GM18519 (cell line): ENCODE measurements at regions not wholly inside any gene's neighbourhood (a gene's known extent, or its start where the extent isn't known, plus 50 kb on each side); places are given as distances from the start of the nearest gene placed in this dataset.
"Not testable (repeated sequence)": the region's sequence is repeated elsewhere in the genome, so short reads cannot be mapped to it uniquely, and the experiment has no call there.

Source experiments
- ATAC-seq: cut with Tn5 transposase; IDR thresholded peaks from one replicate; pipeline ENCODE4 v1.9.1; 2021; ENCODE audit warnings: mild to moderate bottlenecking, moderate library complexity; ENCODE audit not compliant: unreplicated experiment, low FRiP score

DNA sequence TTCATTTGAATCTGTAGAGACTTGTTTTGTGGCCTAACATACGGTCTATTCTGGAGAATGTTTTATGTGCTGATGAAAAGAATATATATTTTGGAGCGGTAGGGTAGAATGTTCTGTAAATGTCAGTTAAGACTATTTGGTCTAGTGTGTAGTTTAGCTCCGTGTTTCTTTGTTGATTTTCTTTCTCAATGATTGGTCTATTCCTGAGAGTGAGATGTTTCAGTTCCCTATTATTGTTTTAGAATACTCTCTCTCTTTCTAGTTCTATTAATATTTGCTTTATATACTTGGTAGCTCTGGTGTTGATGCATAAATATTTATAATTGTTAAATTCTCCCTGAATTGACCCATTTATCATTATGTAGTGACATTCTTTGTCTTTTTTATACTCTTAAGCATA lies 236.5 kb downstream of the GLUD2 start:
- ATAC-seq = no peak

DNA sequence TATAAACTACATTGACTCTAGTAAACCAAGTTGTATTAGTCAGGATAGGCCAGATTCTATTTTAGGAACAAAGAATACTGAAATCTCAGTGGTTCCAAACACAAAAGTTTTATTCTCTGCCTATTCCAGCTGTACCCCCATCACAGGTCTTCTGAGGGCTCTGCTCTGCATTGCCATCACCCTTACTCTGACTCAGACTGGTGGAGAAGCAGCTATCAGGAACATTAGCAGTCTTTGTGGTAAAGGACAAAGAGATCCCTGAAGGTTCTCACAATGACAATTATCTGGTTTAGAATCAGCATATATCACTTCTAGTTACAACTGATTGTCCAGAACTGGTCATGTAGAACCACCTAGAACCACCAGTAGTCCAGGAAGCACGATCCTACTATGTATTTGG lies 251.1 kb downstream of the GLUD2 start:
- no peak for ATAC-seq

DNA sequence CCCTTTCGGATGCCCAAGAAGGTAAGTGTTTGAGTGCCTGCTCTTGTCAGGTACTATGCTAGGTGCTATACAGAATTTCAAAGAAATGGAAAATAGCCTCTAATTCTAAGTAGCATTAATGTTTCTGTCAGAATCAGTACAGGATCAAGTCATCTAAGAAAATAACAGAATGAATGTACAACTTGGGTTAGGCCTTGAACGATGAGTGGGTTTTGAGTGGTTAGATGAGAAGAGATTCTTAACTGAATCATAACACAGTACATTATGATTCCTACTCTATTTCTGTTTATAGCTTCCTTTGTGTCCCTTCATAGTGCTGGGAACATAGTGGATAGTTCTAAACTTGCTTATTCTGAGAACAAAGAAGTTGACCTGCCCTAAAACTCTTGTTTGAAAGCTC lies 253.9 kb downstream of the GLUD2 start:
- no peak for ATAC-seq

DNA sequence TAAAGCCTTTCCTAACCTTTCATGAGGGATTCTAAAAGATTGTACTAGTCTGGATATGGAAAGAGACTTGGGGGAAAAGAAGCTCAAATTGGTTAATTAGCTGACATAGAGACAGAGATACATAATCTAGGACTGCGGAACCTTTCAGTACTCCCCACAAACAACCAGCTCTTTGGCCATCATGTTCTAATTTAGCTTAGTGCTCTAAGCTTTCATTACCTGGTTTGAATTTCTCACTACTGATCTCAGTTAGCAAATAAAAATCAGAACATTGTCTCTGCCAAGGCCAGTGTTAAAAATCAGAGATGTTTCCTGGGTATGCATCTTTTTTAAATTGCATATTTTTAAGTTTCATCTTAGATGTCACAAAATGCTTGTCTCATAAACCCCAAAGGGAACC lies 254.4 kb downstream of the GLUD2 start:
- ATAC-seq = no peak

GRCh38 chrX:121307449-121307848 lies 260.0 kb downstream of the GLUD2 start:
- peak; percentile 78 for ATAC-seq

DNA sequence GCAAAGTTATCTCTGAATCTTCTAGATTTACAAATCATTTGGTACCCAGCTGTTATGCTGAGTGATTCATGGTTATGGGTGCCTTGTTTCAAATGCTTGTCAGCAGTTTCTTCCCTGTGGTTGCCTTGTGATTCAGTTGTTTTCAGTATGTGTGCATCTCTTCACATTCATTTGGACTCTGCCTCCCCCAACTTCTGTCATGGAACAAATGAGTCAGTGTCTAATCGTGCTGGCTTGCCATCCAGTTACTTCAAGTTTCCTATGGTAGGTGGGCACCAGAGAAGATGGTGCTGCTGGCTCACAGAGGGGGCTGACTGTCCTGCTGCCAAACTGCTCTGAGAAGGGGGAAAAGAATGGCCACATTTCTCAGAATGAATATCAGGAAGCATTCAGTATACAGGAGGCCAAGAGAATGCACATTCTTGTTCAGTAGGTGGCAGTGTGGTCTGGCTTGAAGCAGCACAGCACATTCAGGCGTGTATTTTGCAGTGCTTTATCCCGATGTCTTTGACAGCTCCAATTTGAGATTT lies 260.9 kb downstream of the GLUD2 start:
- ATAC-seq = peak; percentile 74

GRCh38 chrX:121310820-121311219 lies 263.4 kb downstream of the GLUD2 start:
- ATAC-seq = no peak

DNA sequence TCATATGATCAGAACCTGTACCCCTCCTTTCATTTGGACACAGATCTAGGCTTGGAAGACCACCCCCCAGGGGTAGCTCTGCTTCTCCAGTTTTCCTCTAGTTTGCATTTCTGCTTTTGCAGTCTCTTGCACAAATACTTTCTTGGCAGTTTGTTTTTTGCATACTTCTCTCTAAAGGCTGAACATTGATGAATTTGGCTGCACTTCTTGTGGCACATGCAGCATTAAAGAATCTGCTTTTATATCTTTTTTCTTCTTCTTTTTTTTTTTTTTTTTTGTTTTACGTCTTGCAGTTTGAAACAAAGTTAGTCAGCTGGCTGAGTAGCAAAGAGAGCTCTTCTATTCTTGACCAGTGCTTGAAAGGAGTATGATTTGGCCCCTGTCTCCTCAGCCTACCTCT lies 273.0 kb downstream of the GLUD2 start:
- ATAC-seq = no peak

DNA sequence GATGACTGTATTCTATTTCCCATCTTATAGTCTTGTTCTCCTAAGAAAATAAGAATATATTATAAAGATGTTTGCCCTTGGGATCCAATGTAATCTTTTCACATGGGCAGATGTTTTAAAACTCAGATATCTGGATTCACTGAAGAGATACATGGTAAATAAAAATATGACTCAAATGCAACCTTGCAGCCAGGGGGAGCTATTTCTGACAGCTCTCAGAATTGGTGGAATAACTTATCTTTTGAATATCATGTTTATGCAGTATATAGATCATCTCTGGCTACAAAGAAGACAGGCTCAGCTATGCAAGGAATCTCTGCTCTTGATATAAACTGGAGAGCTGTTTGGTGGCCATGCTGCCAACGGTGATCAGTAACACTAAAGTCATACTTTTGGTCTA lies 274.7 kb downstream of the GLUD2 start:
- ATAC-seq = no peak

- no peak for ATAC-seq
These were observed 275.9 kb downstream of the GLUD2 start for GRCh38 chrX:121323337-121323736.

DNA sequence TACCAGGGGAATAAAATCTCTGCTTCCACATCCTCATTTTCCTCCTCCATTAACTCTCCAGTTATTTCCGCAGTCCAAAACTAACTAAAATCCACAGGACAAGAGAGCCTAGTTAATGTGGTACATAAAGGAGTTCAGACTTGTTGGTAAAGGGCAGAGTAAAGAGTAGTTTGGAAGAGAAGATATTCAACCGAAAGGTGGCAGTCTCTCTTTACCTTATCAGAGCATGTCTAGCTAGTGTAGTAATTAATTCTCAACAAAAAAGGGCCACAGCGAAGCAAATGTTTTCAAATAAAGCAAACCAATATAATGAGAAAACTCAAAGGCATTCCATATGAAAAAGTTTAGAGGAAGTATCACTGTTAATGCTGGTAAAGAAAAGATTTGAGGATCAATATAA lies 286.5 kb downstream of the GLUD2 start:
- ATAC-seq = no peak

- no peak for ATAC-seq
These were observed 289.5 kb downstream of the GLUD2 start for GRCh38 chrX:121336831-121337421.

- no peak for ATAC-seq
These were observed 290.4 kb downstream of the GLUD2 start for GRCh38 chrX:121337816-121338215.

GRCh38 chrX:121349263-121349662 lies 301.9 kb downstream of the GLUD2 start:
- no peak for ATAC-seq

DNA sequence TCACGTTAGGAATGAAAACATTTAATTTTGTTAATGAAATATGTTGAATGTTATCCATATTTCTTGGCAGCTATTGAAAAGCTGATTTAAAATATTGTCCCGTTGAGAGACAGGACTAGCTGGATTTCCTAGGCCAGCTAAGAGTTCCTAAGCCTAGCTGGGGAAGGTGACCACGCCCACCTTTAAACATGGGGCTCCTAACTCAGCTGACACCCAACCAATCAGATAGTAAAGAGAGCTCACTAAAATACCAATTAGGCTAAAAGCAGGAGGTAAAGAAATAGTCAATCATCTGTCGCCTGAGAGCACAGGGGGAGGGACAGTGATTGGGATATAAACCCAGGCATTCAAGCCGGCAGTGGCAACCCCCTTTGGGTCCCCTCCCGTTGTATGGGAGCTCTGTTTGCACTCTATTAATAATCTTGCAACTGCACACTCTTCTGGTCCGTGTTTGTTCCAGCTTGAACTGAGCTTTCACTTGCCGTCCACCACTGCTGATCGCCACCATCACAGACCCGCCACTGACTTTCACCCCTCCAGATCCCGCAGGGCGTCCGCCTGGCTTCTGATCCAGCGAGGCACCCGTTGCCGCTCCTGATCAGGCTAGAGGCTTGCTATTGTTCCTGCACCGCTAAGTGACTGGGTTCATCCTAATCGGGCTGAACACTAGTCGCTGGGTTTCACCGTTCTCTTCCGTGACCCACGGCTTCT lies 308.9 kb downstream of the GLUD2 start:
- ATAC-seq = no peak

DNA sequence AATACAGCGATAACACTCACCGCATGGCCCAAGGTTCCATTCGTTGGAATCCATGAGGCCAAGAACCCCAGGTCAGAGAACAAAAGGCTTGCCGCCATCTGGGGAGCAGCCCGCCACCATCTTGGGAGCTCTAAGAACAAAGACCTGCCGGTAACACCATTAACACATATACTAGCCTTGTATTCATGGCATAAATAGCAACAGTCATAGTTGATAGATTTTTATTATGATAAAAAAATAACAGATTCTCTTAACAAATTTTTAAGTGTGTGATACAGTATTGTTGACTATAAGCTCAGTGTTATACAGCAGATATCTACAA lies 309.4 kb downstream of the GLUD2 start:
- ATAC-seq = no peak

DNA sequence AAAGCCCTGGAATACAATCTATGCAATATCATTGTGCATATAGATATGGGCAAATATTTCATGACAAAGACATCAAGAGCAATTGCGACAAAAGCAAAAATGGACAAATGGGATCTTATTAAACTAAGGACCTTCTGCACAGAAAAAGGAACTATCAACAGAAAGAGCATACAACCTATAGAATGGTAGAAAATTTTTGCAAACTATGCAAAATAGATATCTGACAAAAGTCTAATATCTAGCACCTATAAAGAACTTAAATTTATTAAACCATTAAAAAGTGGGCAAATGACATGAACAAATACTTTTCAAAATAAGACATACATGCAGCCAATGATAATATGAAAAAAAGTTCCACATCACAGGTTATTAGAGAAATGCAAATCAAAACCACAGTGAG lies 312.9 kb downstream of the GLUD2 start:
- no peak for ATAC-seq

GRCh38 chrX:121365572-121366161 lies 318.3 kb downstream of the GLUD2 start:
- no peak for ATAC-seq

- no peak for ATAC-seq
These were observed 327.1 kb downstream of the GLUD2 start for GRCh38 chrX:121374471-121374870.

DNA sequence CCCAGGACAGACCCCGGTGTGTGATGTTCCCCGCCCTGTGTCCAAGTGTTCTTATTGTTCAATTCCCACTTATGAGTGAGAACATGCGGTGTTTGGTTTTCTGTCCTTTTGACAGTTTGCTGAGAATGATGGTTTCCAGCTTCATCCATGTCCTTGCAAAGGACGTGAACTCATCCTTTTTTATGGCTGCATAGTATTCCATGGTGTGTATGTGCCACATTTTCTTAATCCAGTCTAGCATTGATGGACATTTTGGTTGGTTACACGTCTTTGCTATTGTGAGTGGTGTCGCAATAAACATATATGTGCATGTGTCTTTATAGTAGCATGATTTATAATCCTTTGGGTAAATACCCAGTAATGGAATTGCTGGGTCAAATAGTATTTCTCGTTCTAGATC lies 334.5 kb downstream of the GLUD2 start:
- ATAC-seq = not testable (repeated sequence)

DNA sequence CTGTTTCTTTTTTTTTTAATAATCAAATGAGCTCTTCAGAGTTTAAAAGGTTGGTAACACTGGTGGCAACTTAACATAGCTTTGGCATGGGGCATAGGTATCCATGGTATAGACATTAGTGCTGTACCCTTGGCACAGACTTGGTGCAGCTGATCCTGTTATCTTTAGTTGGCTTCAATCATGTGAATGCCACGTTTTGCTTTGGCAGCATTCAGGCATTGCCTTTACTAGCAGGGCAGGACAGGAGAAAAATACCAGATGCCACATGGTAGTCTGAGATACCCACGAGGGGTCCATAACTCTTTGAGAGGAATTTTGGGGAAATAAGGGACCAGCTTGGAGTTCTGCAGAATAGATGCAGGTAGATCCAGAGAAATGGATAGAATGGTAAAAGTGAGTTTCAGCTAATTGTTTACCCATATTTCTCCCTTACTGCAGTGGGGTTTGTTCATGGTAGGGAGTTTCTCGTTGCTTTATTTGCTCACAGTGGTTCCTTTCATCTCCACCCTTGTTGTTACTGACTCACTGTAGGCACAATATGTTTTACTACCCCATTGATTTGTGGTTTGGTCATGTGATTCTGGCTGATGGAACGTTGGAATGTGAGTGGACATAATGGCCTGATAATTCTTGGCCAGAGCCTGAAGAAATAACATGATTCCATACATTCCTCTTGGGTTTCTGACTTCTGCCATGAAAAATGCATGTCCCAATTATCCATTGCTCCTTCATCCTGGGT lies 342.7 kb downstream of the GLUD2 start:
- no peak for ATAC-seq
